ENCODE measurements at regions not wholly inside any gene's neighbourhood (a gene's known extent, or its start where the extent isn't known, plus 50 kb on each side); places are given as distances from the start of the nearest gene placed in this dataset.

DNA sequence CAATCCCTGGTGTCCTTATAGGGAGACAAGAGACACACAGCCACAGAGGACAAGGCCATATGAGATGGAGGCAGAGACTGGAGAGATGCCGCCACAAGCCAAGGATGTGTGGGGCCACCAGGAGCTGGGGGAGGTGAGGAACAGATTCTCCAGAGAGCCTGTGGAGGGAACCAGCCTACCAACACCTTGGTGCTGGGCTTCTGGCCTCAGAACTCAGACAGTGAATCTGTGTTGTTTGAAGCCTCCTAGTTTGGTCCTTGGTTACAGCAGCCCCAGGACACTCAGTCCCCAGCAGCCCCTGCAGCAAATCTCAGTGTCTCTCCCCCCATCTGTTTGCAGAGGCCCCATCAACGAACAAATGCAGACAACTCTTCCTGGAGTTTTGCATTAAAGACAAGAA lies 73.2 kb upstream of the BHLHE23 start:
- TF ChIP-seq, protein P1, sequence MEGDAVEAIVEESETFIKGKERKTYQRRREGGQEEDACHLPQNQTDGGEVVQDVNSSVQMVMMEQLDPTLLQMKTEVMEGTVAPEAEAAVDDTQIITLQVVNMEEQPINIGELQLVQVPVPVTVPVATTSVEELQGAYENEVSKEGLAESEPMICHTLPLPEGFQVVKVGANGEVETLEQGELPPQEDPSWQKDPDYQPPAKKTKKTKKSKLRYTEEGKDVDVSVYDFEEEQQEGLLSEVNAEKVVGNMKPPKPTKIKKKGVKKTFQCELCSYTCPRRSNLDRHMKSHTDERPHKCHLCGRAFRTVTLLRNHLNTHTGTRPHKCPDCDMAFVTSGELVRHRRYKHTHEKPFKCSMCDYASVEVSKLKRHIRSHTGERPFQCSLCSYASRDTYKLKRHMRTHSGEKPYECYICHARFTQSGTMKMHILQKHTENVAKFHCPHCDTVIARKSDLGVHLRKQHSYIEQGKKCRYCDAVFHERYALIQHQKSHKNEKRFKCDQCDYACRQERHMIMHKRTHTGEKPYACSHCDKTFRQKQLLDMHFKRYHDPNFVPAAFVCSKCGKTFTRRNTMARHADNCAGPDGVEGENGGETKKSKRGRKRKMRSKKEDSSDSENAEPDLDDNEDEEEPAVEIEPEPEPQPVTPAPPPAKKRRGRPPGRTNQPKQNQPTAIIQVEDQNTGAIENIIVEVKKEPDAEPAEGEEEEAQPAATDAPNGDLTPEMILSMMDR (conservative IDR thresholded peaks at IDR 0.05; ENCODE audit: low read depth, low read length) = no peak
- no peak for TF ChIP-seq EZH2phosphoT487 (IDR thresholded peaks at IDR 0.05; ENCODE audit: borderline replicate concordance, low read length)

All from PC-3 (cell line).